ENCODE measurements at regions not wholly inside any gene's neighbourhood (a gene's known extent, or its start where the extent isn't known, plus 50 kb on each side); places are given as distances from the start of the nearest gene placed in this dataset.

GRCh38 chr2:151056870-151057269, 204.8 kb downstream of the RBM43 start (continued):
- TF ChIP-seq ZNF462 (CRISPR knock-in tag; IDR thresholded peaks at IDR 0.05), result no peak
- TF ChIP-seq JUNB (IDR thresholded peaks at IDR 0.05; ENCODE audit: unreplicated experiment), result no peak

GRCh38 chr2:151053661-151053990, 208.0 kb downstream of the RBM43 start:
- Mint-ChIP-seq H3K27ac (no peak overlapping the region), H3K27me3 (ENCODE audit: insufficient read depth, low read depth, poor library complexity) (peaks cover 2% of the 10 kb centered on the region), H3K4me1 (peaks cover 5% of the 10 kb centered on the region; the same call in 2 of the 3 replicates), H3K9me3 (no peaks in the 10 kb centered on the region), H3K36me3 (ENCODE audit: low read depth) (no peaks in the 10 kb centered on the region), H3K4me3 (no peak overlapping the region)
- no peak for DNase-seq (ENCODE audit: low spot score)
- Histone ChIP-seq H3K9me2 (ENCODE audit: insufficient read depth) (no peaks in the 10 kb centered on the region; the same call in 1 of the 2 replicates), H3K27me3 (ENCODE audit: insufficient read depth) (no peaks in the 10 kb centered on the region), H3K4me3 (no peak overlapping the region), H3K36me3 (ENCODE audit: insufficient read depth) (no peaks in the 10 kb centered on the region), H4K20me1 (replicated peaks; ENCODE audit: insufficient read depth) (no peaks in the 10 kb centered on the region), H3K79me2 (replicated peaks; ENCODE audit: insufficient read depth) (no peaks in the 10 kb centered on the region), H3F3A (replicated peaks; ENCODE audit: low read depth) (no peaks in the 10 kb centered on the region), H3K4me2 (no peak overlapping the region), H3K4me1 (ENCODE audit: insufficient read depth) (no peaks in the 10 kb centered on the region), H3K27ac (ENCODE audit: low read depth) (no peak overlapping the region), H2AFZ (no peak overlapping the region)
- ATAC-seq, result no peak
- TF ChIP-seq JUNB (IDR thresholded peaks at IDR 0.05; ENCODE audit: unreplicated experiment) (no peak), ZNF462 (CRISPR knock-in tag; IDR thresholded peaks at IDR 0.05) (no peak), ZNF331 (CRISPR knock-in tag; IDR thresholded peaks at IDR 0.05; ENCODE audit: low read depth) (no peak), CTCF (conservative IDR thresholded peaks at IDR 0.05; ENCODE audit: low read depth in 2 of 2) (no peak), POLR2AphosphoS5 (IDR thresholded peaks at IDR 0.05; ENCODE audit: low read depth) (no peak)

Data from GM23338 (cell line).